Activated naive CD8-positive, alpha-beta T cell treated with anti-CD3 and anti-CD28 coated beads for 36 hours (primary cell): ENCODE measurements at regions not wholly inside any gene's neighbourhood (a gene's known extent, or its start where the extent isn't known, plus 50 kb on each side); places are given as distances from the start of the nearest gene placed in this dataset.
"Not testable (repeated sequence)": the region's sequence is repeated elsewhere in the genome, so short reads cannot be mapped to it uniquely, and the experiment has no call there.

Experiments
- DNase-seq: peaks from one replicate; pipeline ENCODE4 v3.0.0; 2021
- H3K27ac Mint-ChIP-seq: one replicate; pipeline ENCODE4 v1.8.0; 2022; ENCODE audit warnings: mild to moderate bottlenecking, moderate library complexity, mixed read lengths
- H3K27me3 Mint-ChIP-seq: one replicate; pipeline ENCODE4 v1.8.0; 2022; ENCODE audit warnings: mild to moderate bottlenecking, mixed read lengths
- H3K36me3 Mint-ChIP-seq: one replicate; pipeline ENCODE4 v1.8.0; 2021; ENCODE audit warnings: mild to moderate bottlenecking, mixed read lengths
- H3K4me1 Mint-ChIP-seq: one replicate; pipeline ENCODE4 v1.8.0; 2021; ENCODE audit warnings: mixed read lengths
- H3K4me3 Mint-ChIP-seq: one replicate; pipeline ENCODE4 v1.8.0; 2022; ENCODE audit warnings: mild to moderate bottlenecking, moderate library complexity, mixed read lengths
- H3K9me3 Mint-ChIP-seq: one replicate; pipeline ENCODE4 v1.8.0; 2022; ENCODE audit warnings: mixed read lengths

GRCh38 chrY:19023934-19024333, 250.4 kb upstream of the HSFY2 start:
- Mint-ChIP-seq H3K27ac (no peak overlapping the region), H3K4me1 (no peaks in the 10 kb centered on the region), H3K4me3 (no peak overlapping the region), H3K27me3 (no peaks in the 10 kb centered on the region), H3K36me3 (peaks cover 8% of the 10 kb centered on the region), H3K9me3 (no peaks in the 10 kb centered on the region)
- no peak for DNase-seq

GRCh38 chrY:19020193-19020592, 246.7 kb upstream of the HSFY2 start:
- H3K4me3 Mint-ChIP-seq: no peak overlapping the region
- peaks cover 3% of the 10 kb centered on the region for H3K36me3 Mint-ChIP-seq
- H3K9me3 Mint-ChIP-seq: no peaks in the 10 kb centered on the region
- H3K27me3 Mint-ChIP-seq: no peaks in the 10 kb centered on the region
- no peak for DNase-seq
- peaks cover 4% of the 10 kb centered on the region for H3K4me1 Mint-ChIP-seq
- H3K27ac Mint-ChIP-seq: no peak overlapping the region

GRCh38 chrY:19016990-19017389, 243.5 kb upstream of the HSFY2 start:
- Mint-ChIP-seq H3K27ac (no peak overlapping the region), H3K4me3 (no peak overlapping the region), H3K4me1 (peaks cover 5% of the 10 kb centered on the region), H3K27me3 (no peaks in the 10 kb centered on the region), H3K9me3 (no peaks in the 10 kb centered on the region), H3K36me3 (peaks cover 5% of the 10 kb centered on the region)
- DNase-seq: no peak

- Mint-ChIP-seq H3K36me3 (peaks cover 7% of the 10 kb centered on the region), H3K4me3 (no peak overlapping the region), H3K4me1 (peaks cover 13% of the 10 kb centered on the region), H3K9me3 (no peaks in the 10 kb centered on the region), H3K27ac (no peak overlapping the region), H3K27me3 (no peaks in the 10 kb centered on the region)
- no peak for DNase-seq
Observed at GRCh38 chrY:19015854-19016253, 242.3 kb upstream of the HSFY2 start.

GRCh38 chrY:19015213-19015612, 241.7 kb upstream of the HSFY2 start:
- peaks cover 13% of the 10 kb centered on the region for H3K4me1 Mint-ChIP-seq
- H3K9me3 Mint-ChIP-seq: no peaks in the 10 kb centered on the region
- no peak for DNase-seq
- no peak overlapping the region for H3K4me3 Mint-ChIP-seq
- no peak overlapping the region for H3K27ac Mint-ChIP-seq
- H3K36me3 Mint-ChIP-seq: peaks cover 7% of the 10 kb centered on the region
- H3K27me3 Mint-ChIP-seq: no peaks in the 10 kb centered on the region

GRCh38 chrY:19012985-19013384, 239.4 kb upstream of the HSFY2 start:
- DNase-seq: no peak

GRCh38 chrY:19011605-19012090, 238.1 kb upstream of the HSFY2 start:
- Mint-ChIP-seq H3K4me3 (no peak overlapping the region), H3K27ac (no peak overlapping the region), H3K36me3 (peaks cover 12% of the 10 kb centered on the region), H3K27me3 (no peaks in the 10 kb centered on the region), H3K4me1 (peaks cover 15% of the 10 kb centered on the region), H3K9me3 (peaks cover 4% of the 10 kb centered on the region)
- DNase-seq: peak; percentile 8

More at GRCh38 chrY:19012985-19013384, 239.4 kb upstream of the HSFY2 start:
- Mint-ChIP-seq H3K9me3 (peaks cover under 1% of the 10 kb centered on the region), H3K27me3 (no peaks in the 10 kb centered on the region), H3K4me3 (no peak overlapping the region), H3K36me3 (peaks cover 9% of the 10 kb centered on the region), H3K4me1 (peaks cover 13% of the 10 kb centered on the region), H3K27ac (no peak overlapping the region)

GRCh38 chrY:19006234-19006633, 232.7 kb upstream of the HSFY2 start:
- H3K4me1 Mint-ChIP-seq: peaks cover 6% of the 10 kb centered on the region
- no peak for DNase-seq
- no peak overlapping the region for H3K4me3 Mint-ChIP-seq
- H3K9me3 Mint-ChIP-seq: peaks cover 4% of the 10 kb centered on the region
- H3K36me3 Mint-ChIP-seq: peaks cover 9% of the 10 kb centered on the region
- H3K27ac Mint-ChIP-seq: no peak overlapping the region
- no peaks in the 10 kb centered on the region for H3K27me3 Mint-ChIP-seq

GRCh38 chrY:19005579-19005978, 232.0 kb upstream of the HSFY2 start:
- H3K27ac Mint-ChIP-seq: no peak overlapping the region
- DNase-seq: no peak
- H3K9me3 Mint-ChIP-seq: peaks cover 4% of the 10 kb centered on the region
- H3K4me3 Mint-ChIP-seq: no peak overlapping the region
- H3K27me3 Mint-ChIP-seq: no peaks in the 10 kb centered on the region
- peaks cover 4% of the 10 kb centered on the region for H3K4me1 Mint-ChIP-seq
- H3K36me3 Mint-ChIP-seq: peaks cover 8% of the 10 kb centered on the region

- Mint-ChIP-seq H3K27ac (no peak overlapping the region), H3K4me1 (peaks cover 6% of the 10 kb centered on the region), H3K27me3 (no peaks in the 10 kb centered on the region), H3K36me3 (peaks cover 5% of the 10 kb centered on the region), H3K9me3 (no peaks in the 10 kb centered on the region), H3K4me3 (no peak overlapping the region)
- no peak for DNase-seq
Observed at GRCh38 chrY:18997635-18998240, 224.2 kb upstream of the HSFY2 start.

- Mint-ChIP-seq H3K4me3 (no peak overlapping the region), H3K27me3 (no peaks in the 10 kb centered on the region), H3K36me3 (peaks cover 5% of the 10 kb centered on the region), H3K27ac (no peak overlapping the region), H3K4me1 (peaks cover 6% of the 10 kb centered on the region), H3K9me3 (no peaks in the 10 kb centered on the region)
- DNase-seq: no peak
Observed at GRCh38 chrY:18993480-18993879, 219.9 kb upstream of the HSFY2 start.

- H3K4me1 Mint-ChIP-seq, DNase-seq, H3K27ac Mint-ChIP-seq, H3K27me3 Mint-ChIP-seq, H3K36me3 Mint-ChIP-seq, H3K4me3 Mint-ChIP-seq, H3K9me3 Mint-ChIP-seq: not testable (repeated sequence)
Observed at GRCh38 chrY:18992684-18993083, 219.1 kb upstream of the HSFY2 start.

- no peak overlapping the region for H3K27ac Mint-ChIP-seq
- no peak overlapping the region for H3K4me3 Mint-ChIP-seq
- H3K9me3 Mint-ChIP-seq: no peaks in the 10 kb centered on the region
- H3K27me3 Mint-ChIP-seq: no peaks in the 10 kb centered on the region
- H3K36me3 Mint-ChIP-seq: peaks cover 2% of the 10 kb centered on the region
- peaks cover 2% of the 10 kb centered on the region for H3K4me1 Mint-ChIP-seq
- no peak for DNase-seq
Observed at GRCh38 chrY:18989356-18989755, 215.8 kb upstream of the HSFY2 start.

GRCh38 chrY:18966001-18966400, 192.5 kb upstream of the HSFY2 start:
- H3K4me1 Mint-ChIP-seq: peaks cover 1% of the 10 kb centered on the region
- H3K36me3 Mint-ChIP-seq: peaks cover 29% of the 10 kb centered on the region
- DNase-seq: no peak
- no peak overlapping the region for H3K27ac Mint-ChIP-seq
- H3K27me3 Mint-ChIP-seq: no peaks in the 10 kb centered on the region
- H3K4me3 Mint-ChIP-seq: no peak overlapping the region
- H3K9me3 Mint-ChIP-seq: peaks cover 10% of the 10 kb centered on the region

GRCh38 chrY:18958846-18959245, 185.3 kb upstream of the HSFY2 start:
- Mint-ChIP-seq H3K4me1 (no peaks in the 10 kb centered on the region), H3K9me3 (peaks cover 14% of the 10 kb centered on the region), H3K36me3 (peaks cover 48% of the 10 kb centered on the region), H3K4me3 (no peak overlapping the region), H3K27ac (no peak overlapping the region), H3K27me3 (no peaks in the 10 kb centered on the region)
- no peak for DNase-seq

GRCh38 chrY:18951657-18952435, 178.3 kb upstream of the HSFY2 start:
- Mint-ChIP-seq H3K4me3 (no peak overlapping the region), H3K27me3 (no peaks in the 10 kb centered on the region), H3K9me3 (peaks cover 9% of the 10 kb centered on the region), H3K36me3 (peaks cover 31% of the 10 kb centered on the region), H3K27ac (no peak overlapping the region), H3K4me1 (no peaks in the 10 kb centered on the region)
- no peak for DNase-seq
